GM19351 (cell line): ENCODE measurements at regions not wholly inside any gene's neighbourhood (a gene's known extent, or its start where the extent isn't known, plus 50 kb on each side); places are given as distances from the start of the nearest gene placed in this dataset.
"Not testable (repeated sequence)": the region's sequence is repeated elsewhere in the genome, so short reads cannot be mapped to it uniquely, and the experiment has no call there.

ENCODE experiments used
- ATAC-seq: cut with Tn5 transposase; IDR thresholded peaks from one replicate; pipeline ENCODE4 v1.9.1; 2021; ENCODE audit warnings: mild to moderate bottlenecking, moderate library complexity; ENCODE audit not compliant: unreplicated experiment

DNA sequence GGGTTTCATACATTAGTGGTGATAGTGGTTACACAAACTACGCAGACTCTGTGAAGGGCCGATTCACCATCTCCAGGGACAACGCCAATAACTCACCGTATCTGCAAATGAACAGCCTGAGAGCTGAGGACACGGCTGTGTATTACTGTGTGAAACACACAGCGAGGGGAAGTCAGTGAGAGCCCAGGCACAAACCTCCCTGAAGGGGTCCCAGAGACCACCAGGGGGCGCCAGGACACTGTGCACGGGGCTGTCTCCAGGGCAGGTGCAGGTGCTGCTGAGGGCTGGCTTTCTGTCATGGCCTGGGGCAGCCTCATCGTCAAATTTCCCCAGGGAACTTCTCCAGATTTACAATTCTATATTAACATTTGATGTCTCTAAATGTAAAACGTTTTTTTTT lies 184.6 kb upstream of the TP53TG3C start:
- peak; percentile 58 for ATAC-seq

DNA sequence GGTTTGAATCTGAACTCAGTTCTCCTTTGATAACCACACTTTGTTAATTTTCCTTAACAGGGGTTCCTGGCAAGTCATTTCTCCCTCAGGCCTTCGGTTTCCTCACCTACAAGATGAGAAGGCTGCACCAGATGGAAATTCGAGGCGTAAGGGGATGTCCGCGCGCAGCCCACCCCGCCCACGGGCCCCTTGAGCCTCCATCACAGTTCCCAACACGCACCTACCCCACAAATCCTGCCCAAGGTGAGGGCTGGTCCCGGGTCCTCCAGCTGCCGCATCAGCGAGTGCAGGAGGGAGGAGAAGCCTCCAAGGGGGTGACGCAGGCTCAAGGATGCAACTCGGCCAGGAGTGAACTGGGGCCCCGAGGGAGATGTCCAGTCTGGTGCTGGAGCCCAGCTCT lies 166.9 kb upstream of the TP53TG3C start:
- ATAC-seq: not testable (repeated sequence)

DNA sequence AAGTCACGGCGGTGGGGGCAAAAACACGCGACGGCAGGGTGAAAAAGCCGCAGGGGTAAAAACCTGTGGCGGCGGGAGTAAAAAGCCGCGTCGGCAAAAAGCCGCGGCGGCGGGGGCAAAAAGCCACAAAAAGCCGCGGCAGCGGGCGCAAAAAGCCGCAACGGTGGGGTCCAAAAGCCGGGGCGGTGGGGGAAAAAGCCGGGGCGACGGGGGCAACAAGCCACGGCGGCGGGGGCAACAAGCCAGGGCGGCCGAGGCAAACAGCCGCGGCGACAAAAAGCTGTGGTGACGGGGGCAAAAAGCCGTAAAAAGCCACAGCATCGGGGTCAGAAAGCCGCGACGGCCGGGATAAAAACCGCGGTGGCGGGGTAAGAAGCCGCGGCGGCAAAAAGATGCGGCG lies 166.1 kb upstream of the TP53TG3C start:
- not testable (repeated sequence) for ATAC-seq

DNA sequence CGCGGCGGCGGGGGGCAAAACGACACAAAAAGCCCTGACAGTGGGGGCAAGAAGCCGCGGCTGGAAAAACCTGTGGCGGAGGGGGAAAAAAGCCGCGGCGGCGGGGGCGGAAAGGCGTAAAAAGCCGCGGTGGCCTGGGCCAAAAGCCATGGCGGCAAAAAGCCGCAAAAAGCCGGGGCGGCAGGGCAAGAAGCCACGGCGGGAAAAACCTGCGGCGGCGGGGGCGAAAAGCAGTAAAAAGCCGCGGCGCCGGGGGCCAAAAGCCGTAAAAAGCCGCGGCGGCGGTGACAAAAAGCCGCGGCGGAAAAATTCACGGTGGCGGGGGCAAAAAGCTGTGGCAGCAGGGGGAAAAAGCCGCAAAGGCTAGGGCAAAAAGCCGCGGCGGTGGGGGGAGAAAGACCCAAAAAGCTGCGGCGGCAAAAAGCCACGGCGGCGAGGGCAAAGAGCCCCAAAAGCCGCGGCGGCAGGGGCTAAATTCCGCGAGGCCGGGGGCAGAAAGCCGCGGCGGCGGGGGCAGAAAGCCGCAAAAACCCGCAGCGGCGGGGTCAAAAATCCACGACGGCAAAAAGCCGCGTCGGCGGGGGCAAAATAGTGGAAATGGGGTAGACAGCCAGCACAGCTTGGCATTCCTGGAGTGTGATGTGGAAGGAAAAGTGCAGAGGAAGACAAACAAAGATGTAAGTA lies 165.2 kb upstream of the TP53TG3C start:
- ATAC-seq: not testable (repeated sequence)

DNA sequence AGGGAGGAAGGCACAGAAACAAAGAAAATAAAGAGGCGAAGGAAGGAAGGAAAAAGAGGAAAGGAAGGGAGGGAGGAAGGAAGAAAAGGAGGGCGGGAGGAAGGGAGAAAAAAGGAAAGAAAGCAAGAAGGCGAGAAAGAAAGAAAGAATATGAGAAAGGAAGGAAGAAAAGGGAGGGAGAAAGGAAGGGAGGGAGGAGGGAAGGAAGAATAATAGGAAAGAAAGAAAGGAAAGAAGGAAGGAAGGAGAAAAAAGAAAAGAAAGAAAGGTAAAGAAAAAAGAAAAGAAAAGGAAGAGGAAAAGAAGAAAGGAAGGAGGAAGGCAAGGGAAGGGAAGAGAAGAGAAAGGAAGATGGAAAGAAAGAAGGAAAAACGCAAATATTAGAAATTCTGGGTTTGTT lies 145.2 kb upstream of the TP53TG3C start:
- not testable (repeated sequence) for ATAC-seq

DNA sequence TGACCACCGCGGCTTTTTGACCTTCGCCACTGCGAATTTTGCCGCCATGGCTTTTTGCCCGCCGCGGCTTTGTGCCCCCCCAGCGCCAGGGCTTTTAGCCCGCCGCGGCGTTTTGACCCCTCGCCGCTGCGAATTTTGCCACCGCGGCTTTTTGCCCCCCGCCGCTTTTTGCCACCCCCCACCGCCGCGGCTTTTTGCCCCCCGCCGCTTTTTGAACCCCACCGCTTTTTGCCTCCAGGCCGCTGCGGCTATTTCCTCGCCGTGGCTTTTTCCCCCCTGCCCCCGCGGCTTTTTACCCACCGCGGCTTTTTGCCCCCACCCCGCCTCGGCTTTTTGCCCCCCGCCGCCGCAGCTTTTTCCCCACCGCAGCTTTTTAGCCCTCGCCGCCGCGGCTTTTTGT lies 134.8 kb upstream of the TP53TG3C start:
- no peak for ATAC-seq

DNA sequence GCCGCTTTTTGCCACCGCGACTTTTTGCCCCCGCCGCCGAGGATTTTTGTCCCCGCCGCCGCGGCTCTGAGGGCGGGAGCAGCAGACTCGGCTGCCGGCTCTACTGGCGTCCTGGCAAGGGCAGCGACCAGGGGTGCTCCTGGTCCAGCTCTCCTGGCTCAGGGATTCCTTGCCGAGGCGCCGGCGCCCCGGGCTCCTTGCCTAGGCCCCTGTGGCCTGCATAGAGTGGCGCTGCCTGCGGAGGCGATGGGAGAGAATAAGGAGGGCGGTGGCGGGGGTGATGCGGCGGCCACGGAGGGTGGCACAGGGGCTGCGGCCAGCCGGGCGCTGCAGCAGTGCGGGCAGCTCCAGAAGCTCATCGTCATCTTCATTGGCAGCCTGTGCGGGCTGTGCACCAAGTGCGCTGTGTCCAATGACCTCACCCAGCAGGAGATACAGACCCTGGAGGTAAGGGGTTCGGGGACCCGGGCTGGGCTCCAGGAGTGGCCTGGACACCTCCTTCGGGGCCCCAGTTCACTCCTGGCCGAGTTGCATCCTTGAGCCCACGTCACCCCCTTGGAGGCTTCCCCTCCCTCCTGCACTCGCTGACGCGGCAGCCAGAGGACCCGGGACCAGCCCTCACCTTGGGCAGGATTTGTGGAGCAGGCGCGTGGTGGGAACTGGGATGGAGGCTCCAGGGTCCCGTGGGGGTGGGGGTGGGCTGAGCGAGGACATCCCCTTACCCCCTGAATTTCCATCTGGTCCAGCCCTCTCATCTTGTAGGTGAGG lies 134.2 kb upstream of the TP53TG3C start:
- not testable (repeated sequence) for ATAC-seq

DNA sequence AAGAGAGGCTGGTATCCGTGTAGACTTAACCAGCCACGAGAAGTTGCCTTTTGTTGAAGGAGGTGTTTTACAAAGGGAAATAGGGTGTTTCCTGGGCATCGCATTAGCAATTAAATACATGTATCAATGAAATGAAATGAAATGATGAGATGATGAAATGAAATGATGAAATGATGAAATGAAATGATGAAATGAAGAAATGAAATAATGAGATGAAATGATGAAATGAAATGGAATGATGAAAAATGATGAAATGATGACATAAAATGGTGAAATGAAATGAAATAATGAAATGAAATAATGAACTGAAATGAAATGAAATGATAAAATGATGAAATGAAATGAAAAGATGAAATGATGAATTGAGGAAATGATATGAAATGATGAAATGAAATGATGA lies 131.3 kb upstream of the TP53TG3C start:
- ATAC-seq: not testable (repeated sequence)

DNA sequence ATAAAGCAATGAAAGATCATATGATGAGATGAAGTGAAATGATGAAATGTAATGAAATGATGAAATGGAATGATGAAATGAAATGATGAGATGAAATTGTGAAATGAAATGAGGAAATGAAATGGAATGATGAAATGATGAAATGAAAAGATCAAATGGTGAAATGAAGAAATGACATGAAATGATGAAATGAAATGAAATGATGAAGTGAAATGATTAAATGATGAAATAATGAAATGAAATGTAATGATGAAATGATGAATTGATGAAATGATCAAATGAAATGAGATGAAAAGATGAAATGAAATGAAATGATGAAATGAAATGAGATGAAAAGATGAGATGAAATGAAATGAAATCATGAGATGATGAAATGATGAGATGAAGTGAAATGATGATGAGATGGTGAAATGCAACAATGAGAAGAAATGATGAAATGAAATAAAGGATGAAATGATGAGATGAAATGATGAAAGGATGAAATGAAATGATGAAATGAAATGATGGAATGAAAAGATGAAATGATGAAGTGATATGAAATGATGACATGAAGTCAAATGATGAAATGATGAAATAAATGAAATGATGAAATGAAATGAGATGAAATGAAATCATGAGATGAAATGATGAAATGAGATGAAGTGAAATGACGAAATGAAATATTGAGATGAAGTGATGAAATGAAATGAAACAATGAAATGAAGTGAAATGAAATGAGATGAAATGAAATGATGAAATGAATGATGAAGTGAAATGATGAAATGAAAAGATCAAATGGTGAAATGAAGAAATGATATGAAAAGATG lies 130.5 kb upstream of the TP53TG3C start:
- not testable (repeated sequence) for ATAC-seq

DNA sequence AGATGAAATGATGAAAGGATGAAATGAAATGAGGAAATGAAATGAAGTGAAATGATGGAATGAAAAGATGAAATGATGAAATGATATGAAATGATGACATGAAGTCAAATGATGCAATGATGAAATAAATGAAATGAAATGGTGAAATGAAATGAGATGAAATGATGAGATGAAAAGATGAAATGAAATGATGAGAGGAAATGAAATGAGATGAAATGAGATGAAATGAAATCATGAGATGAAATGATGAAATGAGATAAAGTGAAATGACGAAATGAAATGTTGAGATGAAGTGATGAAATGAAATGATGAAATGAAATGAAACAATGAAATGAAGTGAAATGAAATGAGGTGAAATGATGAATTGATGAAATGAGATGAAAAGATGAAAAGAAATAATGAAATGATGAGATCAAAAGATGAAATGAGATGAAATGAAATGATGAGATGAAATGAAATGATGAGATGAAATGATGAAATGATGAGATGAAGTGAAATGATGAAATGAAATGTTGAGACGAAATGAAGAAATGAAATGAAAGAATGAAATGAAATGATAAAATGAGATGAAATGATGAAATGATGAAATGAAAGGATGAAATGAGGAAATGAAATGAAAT lies 129.5 kb upstream of the TP53TG3C start:
- not testable (repeated sequence) for ATAC-seq
